ENCODE measurements at regions not wholly inside any gene's neighbourhood (a gene's known extent, or its start where the extent isn't known, plus 50 kb on each side); places are given as distances from the start of the nearest gene placed in this dataset.

- POLR2A ChIA-PET = no interaction called here
- TF ChIP-seq ELF4 (IDR thresholded peaks at IDR 0.05) = no peak
- no peak for TF ChIP-seq L3MBTL2 (conservative IDR thresholded peaks at IDR 0.05)
- TF ChIP-seq, protein P1, sequence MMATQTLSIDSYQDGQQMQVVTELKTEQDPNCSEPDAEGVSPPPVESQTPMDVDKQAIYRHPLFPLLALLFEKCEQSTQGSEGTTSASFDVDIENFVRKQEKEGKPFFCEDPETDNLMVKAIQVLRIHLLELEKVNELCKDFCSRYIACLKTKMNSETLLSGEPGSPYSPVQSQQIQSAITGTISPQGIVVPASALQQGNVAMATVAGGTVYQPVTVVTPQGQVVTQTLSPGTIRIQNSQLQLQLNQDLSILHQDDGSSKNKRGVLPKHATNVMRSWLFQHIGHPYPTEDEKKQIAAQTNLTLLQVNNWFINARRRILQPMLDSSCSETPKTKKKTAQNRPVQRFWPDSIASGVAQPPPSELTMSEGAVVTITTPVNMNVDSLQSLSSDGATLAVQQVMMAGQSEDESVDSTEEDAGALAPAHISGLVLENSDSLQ (IDR thresholded peaks at IDR 0.05) = no peak
- no peak for TF ChIP-seq BHLHE40 (IDR thresholded peaks at IDR 0.05; ENCODE audit: borderline replicate concordance)
- TF ChIP-seq HDGF (IDR thresholded peaks at IDR 0.05; ENCODE audit: borderline replicate concordance) = no peak
- TF ChIP-seq LEF1 (IDR thresholded peaks at IDR 0.05; ENCODE audit: borderline replicate concordance) = no peak
- TF ChIP-seq NFRKB (IDR thresholded peaks at IDR 0.05) = no peak
- TF ChIP-seq ARNT (IDR thresholded peaks at IDR 0.05) = no peak
- no peak for TF ChIP-seq FOXM1 (IDR thresholded peaks at IDR 0.05; ENCODE audit: borderline replicate concordance)
- CTCF ChIA-PET = interaction anchor here (0.7 kb wide), 1 partner anchor 606 kb away, joined by 4 read pairs; no protein-coding TSS in a partner anchor
- DNase-seq (ENCODE audit: extremely low spot score) = no peak
These were observed 784.7 kb upstream of the PIK3C3 start for GRCh38 chr18:41170346-41170745.

DNA sequence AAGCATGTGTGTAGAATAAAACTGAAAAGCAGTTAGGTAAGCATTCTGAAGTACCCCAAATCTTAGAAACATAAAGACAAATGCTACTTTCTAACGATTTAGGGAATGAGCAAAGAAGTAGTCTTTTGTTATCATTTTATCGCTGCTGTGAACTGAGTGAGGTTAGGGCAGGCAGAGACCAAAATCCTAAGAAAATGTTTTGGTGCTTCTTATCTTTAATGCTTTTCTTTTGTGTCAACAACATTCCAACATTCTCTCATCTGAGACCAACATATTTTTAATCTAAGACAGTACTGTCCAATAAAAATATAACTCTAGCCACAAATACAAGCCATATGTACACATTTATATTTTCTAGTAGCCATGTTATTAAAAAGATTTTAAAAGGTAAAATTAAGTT lies 789.4 kb upstream of the PIK3C3 start:
- POLR2A ChIA-PET = no interaction called here
- CTCF ChIA-PET = no interaction called here
- TF ChIP-seq TARDBP (IDR thresholded peaks at IDR 0.05) (no peak), NFRKB (IDR thresholded peaks at IDR 0.05) (no peak), ARNT (IDR thresholded peaks at IDR 0.05) (no peak)
- no peak for DNase-seq (ENCODE audit: extremely low spot score)

GRCh38 chr18:41162781-41163180 lies 792.3 kb upstream of the PIK3C3 start:
- ChIA-PET CTCF (no interaction called here), POLR2A (no interaction called here)
- no peak for DNase-seq (ENCODE audit: extremely low spot score)
- TF ChIP-seq ELF4 (IDR thresholded peaks at IDR 0.05) = no peak
- no peak for TF ChIP-seq NFRKB (IDR thresholded peaks at IDR 0.05)
- TF ChIP-seq SP1 (IDR thresholded peaks at IDR 0.05) = no peak
- TF ChIP-seq TARDBP (IDR thresholded peaks at IDR 0.05) = no peak
- TF ChIP-seq SUZ12 (IDR thresholded peaks at IDR 0.05) = no peak
- TF ChIP-seq CTBP1 (IDR thresholded peaks at IDR 0.05; ENCODE audit: borderline replicate concordance) = no peak
- TF ChIP-seq ARNT (IDR thresholded peaks at IDR 0.05) = no peak
- TF ChIP-seq, protein P1 (IDR thresholded peaks at IDR 0.05) = no peak
- TF ChIP-seq L3MBTL2 (conservative IDR thresholded peaks at IDR 0.05) = no peak
- no peak for TF ChIP-seq FOXM1 (IDR thresholded peaks at IDR 0.05; ENCODE audit: borderline replicate concordance)
- TF ChIP-seq BHLHE40 (IDR thresholded peaks at IDR 0.05; ENCODE audit: borderline replicate concordance) = no peak
- no peak for TF ChIP-seq ZNF384 (IDR thresholded peaks at IDR 0.05)
- TF ChIP-seq LEF1 (IDR thresholded peaks at IDR 0.05; ENCODE audit: borderline replicate concordance) = no peak
- no peak for TF ChIP-seq FOXK2 (IDR thresholded peaks at IDR 0.05)

DNA sequence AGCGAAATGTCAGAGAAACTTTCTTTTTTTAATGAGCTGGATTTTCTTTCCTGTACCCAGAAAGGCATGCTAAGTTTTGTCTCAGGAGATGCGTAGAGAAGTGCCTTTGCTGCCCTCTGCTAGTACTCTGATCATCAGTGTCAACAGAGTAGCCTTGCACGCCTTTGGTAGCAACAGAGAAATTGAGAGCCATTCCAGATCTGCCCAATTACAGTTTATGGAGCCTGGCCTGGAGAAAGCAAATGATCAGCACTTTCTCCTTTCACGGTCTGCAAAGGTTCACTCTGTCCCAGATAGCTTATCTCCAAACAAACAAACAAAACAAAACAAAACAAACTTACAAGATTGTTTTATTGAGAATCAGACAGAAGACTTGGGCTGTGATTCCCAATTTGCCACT lies 792.8 kb upstream of the PIK3C3 start:
- ChIA-PET CTCF (no interaction called here), POLR2A (no interaction called here)
- TF ChIP-seq, protein P1 (IDR thresholded peaks at IDR 0.05) = no peak
- TF ChIP-seq ZNF384 (IDR thresholded peaks at IDR 0.05) (no peak), ELF4 (IDR thresholded peaks at IDR 0.05) (no peak), FOXK2 (IDR thresholded peaks at IDR 0.05) (no peak), ARNT (IDR thresholded peaks at IDR 0.05) (no peak), CTBP1 (IDR thresholded peaks at IDR 0.05; ENCODE audit: borderline replicate concordance) (no peak), NFRKB (IDR thresholded peaks at IDR 0.05) (no peak), SP1 (IDR thresholded peaks at IDR 0.05) (no peak), HDGF (IDR thresholded peaks at IDR 0.05; ENCODE audit: borderline replicate concordance) (no peak), TARDBP (IDR thresholded peaks at IDR 0.05) (no peak), LEF1 (IDR thresholded peaks at IDR 0.05; ENCODE audit: borderline replicate concordance) (no peak), L3MBTL2 (conservative IDR thresholded peaks at IDR 0.05) (no peak), FOXA1 (IDR thresholded peaks at IDR 0.05) (no peak), SUZ12 (IDR thresholded peaks at IDR 0.05) (no peak), BHLHE40 (IDR thresholded peaks at IDR 0.05; ENCODE audit: borderline replicate concordance) (no peak), FOXM1 (IDR thresholded peaks at IDR 0.05; ENCODE audit: borderline replicate concordance) (no peak)
- no peak for DNase-seq (ENCODE audit: extremely low spot score)

GRCh38 chr18:41155910-41156851 lies 798.9 kb upstream of the PIK3C3 start:
- ChIA-PET CTCF (no interaction called here), POLR2A (interaction anchor here (0.5 kb wide), 1 partner anchor 42 kb away, joined by 3 read pairs; no protein-coding TSS in a partner anchor)
- TF ChIP-seq FOXK2 (IDR thresholded peaks at IDR 0.05) = no peak
- TF ChIP-seq BHLHE40 (IDR thresholded peaks at IDR 0.05; ENCODE audit: borderline replicate concordance) = no peak
- no peak for TF ChIP-seq FOXA1 (IDR thresholded peaks at IDR 0.05)
- TF ChIP-seq SUZ12 (IDR thresholded peaks at IDR 0.05) = no peak
- TF ChIP-seq, protein P1 (IDR thresholded peaks at IDR 0.05) = no peak
- no peak for TF ChIP-seq TARDBP (IDR thresholded peaks at IDR 0.05)
- no peak for TF ChIP-seq LEF1 (IDR thresholded peaks at IDR 0.05; ENCODE audit: borderline replicate concordance)
- TF ChIP-seq FOXM1 (IDR thresholded peaks at IDR 0.05; ENCODE audit: borderline replicate concordance) = no peak
- TF ChIP-seq ELF4 (IDR thresholded peaks at IDR 0.05) = no peak
- TF ChIP-seq ARNT (IDR thresholded peaks at IDR 0.05) = no peak
- no peak for TF ChIP-seq L3MBTL2 (conservative IDR thresholded peaks at IDR 0.05)
- no peak for TF ChIP-seq NFRKB (IDR thresholded peaks at IDR 0.05)
- DNase-seq (ENCODE audit: extremely low spot score) = no peak

Measured in HEK293T (cell line).